Small intestine (tissue), 7 donors: ENCODE measurements at regions not wholly inside any gene's neighbourhood (a gene's known extent, or its start where the extent isn't known, plus 50 kb on each side); places are given as distances from the start of the nearest gene placed in this dataset.

Experiments
- DNase-seq, 2 donors: peaks; one replicate each; pipeline versions ENCODE4 v3.0.0 to v3.0.0-alpha.2; 2013
- FAIRE-seq: peaks from 2 replicates; lab custom pipeline; 2012; peaks lifted over from hg19 to GRCh38; lab: Jason Lieb, UNC
- H3K27ac ChIP-seq, 3 donors: one replicate each; pipeline ENCODE4 v1.5.1; 2013; ENCODE audit warnings: low read length in 2 of 3, mild to moderate bottlenecking in 2 of 3, control low read depth in 1 of 3, inconsistent platforms in 1 of 3, low read depth in 1 of 3, moderate library complexity in 1 of 3
- H3K27me3 ChIP-seq, 3 donors: one replicate each; pipeline ENCODE4 v1.6.1; 2013; ENCODE audit warnings: low read length in 3 of 3, inconsistent platforms in 1 of 3; ENCODE audit not compliant: control insufficient read depth in 3 of 3, insufficient read depth in 3 of 3
- H3K36me3 ChIP-seq, 3 donors: one replicate each; pipeline ENCODE4 v1.6.1; 2013; ENCODE audit warnings: low read length in 3 of 3, inconsistent platforms in 1 of 3, low read depth in 1 of 3, mild to moderate bottlenecking in 1 of 3, moderate library complexity in 1 of 3; ENCODE audit not compliant: control insufficient read depth in 3 of 3, insufficient read depth in 2 of 3
- H3K4me1 ChIP-seq, 3 donors: one replicate each; pipeline ENCODE4 v1.6.1; 2013; ENCODE audit warnings: low read length in 2 of 3, inconsistent platforms in 1 of 3, low read depth in 1 of 3, mild to moderate bottlenecking in 1 of 3, moderate library complexity in 1 of 3; ENCODE audit not compliant: control insufficient read depth in 3 of 3, insufficient read depth in 2 of 3
- H3K4me3 ChIP-seq, 3 donors: one replicate each; pipeline ENCODE4 v1.5.1; 2013; ENCODE audit warnings: low read length in 3 of 3, control low read depth in 1 of 3, inconsistent platforms in 1 of 3, low read depth in 1 of 3, mild to moderate bottlenecking in 1 of 3, moderate library complexity in 1 of 3
- H3K9me3 ChIP-seq, 2 donors: one replicate each; pipeline ENCODE4 v1.6.1; 2013; ENCODE audit warnings: low read depth in 1 of 2, low read length in 1 of 2; ENCODE audit not compliant: control insufficient read depth in 2 of 2, insufficient read depth in 1 of 2
- WGBS, 3 donors: extraction: QIAGEN DNeasy Blood & Tissue Kit; methylation state at CpG; one replicate each; pipeline ENCODE4 v1.1.7; 2013; 5-methylcytosine and 5-hydroxymethylcytosine counted together
- donor health status: healthy with polysubstance abuse.
- donor health status: control.
- donor health status: control.
- donor health status: Bipolar disorder and iron deficiency.
- donor health status: healthy.

GRCh38 chr19:32141840-32142511 lies 203.4 kb upstream of the ZNF507 start:
- Histone ChIP-seq H3K4me3 (no peak overlapping the region), H3K4me1 (no peaks in the 10 kb centered on the region), H3K36me3 (no peaks in the 10 kb centered on the region), H3K27me3 (no peaks in the 10 kb centered on the region), H3K27ac (no peak overlapping the region), H3K9me3 (peaks cover 0 to 2% of the 10 kb centered on the region in 2 donors)
- WGBS, 3 donors = 60 to 67% (median 65%) methylated on average over 7 of the region's 7 CpGs
- DNase-seq (no peak), FAIRE-seq (no peak)

GRCh38 chr19:32146664-32147063 lies 198.7 kb upstream of the ZNF507 start:
- Histone ChIP-seq H3K36me3 (no peaks in the 10 kb centered on the region), H3K4me1 (no peaks in the 10 kb centered on the region), H3K4me3 (no peak overlapping the region), H3K27ac (no peak overlapping the region), H3K27me3 (no peaks in the 10 kb centered on the region), H3K9me3 (peaks cover 0 to 2% of the 10 kb centered on the region in 2 donors)
- FAIRE-seq (no peak), DNase-seq (no peak)

GRCh38 chr19:32150605-32151004 lies 194.8 kb upstream of the ZNF507 start:
- no peaks in the 10 kb centered on the region for H3K9me3 ChIP-seq
- FAIRE-seq (no peak), DNase-seq (no peak)
- no peaks in the 10 kb centered on the region for H3K4me1 ChIP-seq
- no peak overlapping the region for H3K4me3 ChIP-seq
- peaks cover 0 to 2% (median 0%) of the 10 kb centered on the region in 3 donors for H3K27me3 ChIP-seq
- no peak overlapping the region for H3K27ac ChIP-seq
- H3K36me3 ChIP-seq = no peaks in the 10 kb centered on the region

- 80 to 89% (median 84%) methylated on average over 4 of the region's 4 CpGs for WGBS, 3 donors
- Histone ChIP-seq H3K9me3 (no peaks in the 10 kb centered on the region), H3K4me1 (no peaks in the 10 kb centered on the region), H3K27ac (no peak overlapping the region), H3K27me3 (peaks cover 0 to 2% (median 0%) of the 10 kb centered on the region in 3 donors), H3K36me3 (no peaks in the 10 kb centered on the region), H3K4me3 (no peak overlapping the region)
- FAIRE-seq = peak; percentile 19
- DNase-seq = no peak
These were observed 191.0 kb upstream of the ZNF507 start for GRCh38 chr19:32154418-32154817.

GRCh38 chr19:32164384-32164992 lies 180.9 kb upstream of the ZNF507 start:
- Histone ChIP-seq H3K4me1 (no peaks in the 10 kb centered on the region), H3K9me3 (no peaks in the 10 kb centered on the region), H3K27ac (no peak overlapping the region), H3K4me3 (no peak overlapping the region), H3K36me3 (no peaks in the 10 kb centered on the region), H3K27me3 (no peaks in the 10 kb centered on the region)
- FAIRE-seq = no peak
- DNase-seq = no peak
- WGBS, 3 donors = 57 to 71% (median 61%) methylated on average over 3 of the region's 3 CpGs

- H3K4me1 ChIP-seq = no peaks in the 10 kb centered on the region
- no peak overlapping the region for H3K4me3 ChIP-seq
- DNase-seq (no peak), FAIRE-seq (no peak)
- no peak overlapping the region for H3K27ac ChIP-seq
- WGBS, 3 donors = 60 to 69% (median 61%) methylated on average over 11 of the region's 11 CpGs
- H3K27me3 ChIP-seq = no peaks in the 10 kb centered on the region
- H3K36me3 ChIP-seq = no peaks in the 10 kb centered on the region
- no peaks in the 10 kb centered on the region for H3K9me3 ChIP-seq
These were observed 180.3 kb upstream of the ZNF507 start for GRCh38 chr19:32165141-32165540.

GRCh38 chr19:32165750-32166149 lies 179.7 kb upstream of the ZNF507 start:
- H3K4me1 ChIP-seq = no peaks in the 10 kb centered on the region
- H3K9me3 ChIP-seq = no peaks in the 10 kb centered on the region
- FAIRE-seq (no peak), DNase-seq (no peak)
- WGBS, 3 donors = 72 to 80% (median 78%) methylated on average over 16 of the region's 16 CpGs
- no peak overlapping the region for H3K27ac ChIP-seq
- H3K4me3 ChIP-seq = no peak overlapping the region
- H3K27me3 ChIP-seq = no peaks in the 10 kb centered on the region
- H3K36me3 ChIP-seq = no peaks in the 10 kb centered on the region

GRCh38 chr19:32166238-32166637 lies 179.2 kb upstream of the ZNF507 start:
- H3K36me3 ChIP-seq = no peaks in the 10 kb centered on the region
- no peaks in the 10 kb centered on the region for H3K27me3 ChIP-seq
- WGBS, 3 donors = 33 to 64% (median 45%) methylated on average over 9 of the region's 9 CpGs
- DNase-seq = no peak
- H3K27ac ChIP-seq = no peak overlapping the region
- no peaks in the 10 kb centered on the region for H3K4me1 ChIP-seq
- no peaks in the 10 kb centered on the region for H3K9me3 ChIP-seq
- no peak overlapping the region for H3K4me3 ChIP-seq
- no peak for FAIRE-seq

- no peak overlapping the region for H3K27ac ChIP-seq
- no peak for FAIRE-seq
- H3K4me1 ChIP-seq = no peaks in the 10 kb centered on the region
- no peaks in the 10 kb centered on the region for H3K36me3 ChIP-seq
- WGBS, 3 donors = 67 to 80% (median 67%) methylated on average over 4 of the region's 4 CpGs
- no peaks in the 10 kb centered on the region for H3K9me3 ChIP-seq
- DNase-seq = no peak
- no peak overlapping the region for H3K4me3 ChIP-seq
- H3K27me3 ChIP-seq = peaks cover 0 to 6% (median 0%) of the 10 kb centered on the region in 3 donors
These were observed 177.3 kb upstream of the ZNF507 start for GRCh38 chr19:32168111-32168510.
